HG03565 (cell line): ENCODE measurements at regions not wholly inside any gene's neighbourhood (a gene's known extent, or its start where the extent isn't known, plus 50 kb on each side); places are given as distances from the start of the nearest gene placed in this dataset.
"Not testable (repeated sequence)": the region's sequence is repeated elsewhere in the genome, so short reads cannot be mapped to it uniquely, and the experiment has no call there.

Experiments used
- ATAC-seq: cut with Tn5 transposase; IDR thresholded peaks from one replicate; pipeline ENCODE4 v1.9.1; 2021; ENCODE audit warnings: mild to moderate bottlenecking, moderate library complexity; ENCODE audit not compliant: unreplicated experiment

GRCh38 chr10:63003816-63004453 lies 129.2 kb upstream of the NRBF2 start:
- ATAC-seq: no peak

- no peak for ATAC-seq
Measured at GRCh38 chr10:62996925-62997324, 136.2 kb upstream of the NRBF2 start.

- no peak for ATAC-seq
Measured at GRCh38 chr10:62996516-62996915, 136.6 kb upstream of the NRBF2 start.

- no peak for ATAC-seq
Measured at GRCh38 chr10:62993121-62993520, 140.0 kb upstream of the NRBF2 start.

GRCh38 chr10:62992145-62992721 lies 140.9 kb upstream of the NRBF2 start:
- peak; percentile 83 for ATAC-seq

- no peak for ATAC-seq
Measured at GRCh38 chr10:62990126-62990525, 143.0 kb upstream of the NRBF2 start.

GRCh38 chr10:62985807-62986600 lies 147.1 kb upstream of the NRBF2 start:
- no peak for ATAC-seq

GRCh38 chr10:62981096-62981495 lies 152.0 kb upstream of the NRBF2 start:
- ATAC-seq: no peak

- ATAC-seq: no peak
Measured at GRCh38 chr10:62980687-62981086, 152.4 kb upstream of the NRBF2 start.

GRCh38 chr10:62979921-62980320 lies 153.2 kb upstream of the NRBF2 start:
- no peak for ATAC-seq

- no peak for ATAC-seq
Measured at GRCh38 chr10:62978482-62978881, 154.6 kb upstream of the NRBF2 start.

GRCh38 chr10:62974795-62975194 lies 158.3 kb upstream of the NRBF2 start:
- not testable (repeated sequence) for ATAC-seq

- no peak for ATAC-seq
Measured at GRCh38 chr10:62972103-62972502, 155.9 kb upstream of the EGR2 start.

- no peak for ATAC-seq
Measured at GRCh38 chr10:62964026-62964425, 147.9 kb upstream of the EGR2 start.

GRCh38 chr10:62961951-62962523 lies 145.9 kb upstream of the EGR2 start:
- no peak for ATAC-seq

GRCh38 chr10:62960416-62960815 lies 144.2 kb upstream of the EGR2 start:
- no peak for ATAC-seq

- no peak for ATAC-seq
Measured at GRCh38 chr10:62959553-62959952, 143.4 kb upstream of the EGR2 start.

- ATAC-seq: no peak
Measured at GRCh38 chr10:62958980-62959379, 142.8 kb upstream of the EGR2 start.

GRCh38 chr10:62946278-62946677 lies 130.1 kb upstream of the EGR2 start:
- ATAC-seq: no peak

GRCh38 chr10:62939698-62940097 lies 123.5 kb upstream of the EGR2 start:
- no peak for ATAC-seq

GRCh38 chr10:62938672-62939071 lies 122.5 kb upstream of the EGR2 start:
- no peak for ATAC-seq

GRCh38 chr10:62937674-62938073 lies 121.5 kb upstream of the EGR2 start:
- no peak for ATAC-seq
